ENCODE measurements at regions not wholly inside any gene's neighbourhood (a gene's known extent, or its start where the extent isn't known, plus 50 kb on each side); places are given as distances from the start of the nearest gene placed in this dataset.

DNA sequence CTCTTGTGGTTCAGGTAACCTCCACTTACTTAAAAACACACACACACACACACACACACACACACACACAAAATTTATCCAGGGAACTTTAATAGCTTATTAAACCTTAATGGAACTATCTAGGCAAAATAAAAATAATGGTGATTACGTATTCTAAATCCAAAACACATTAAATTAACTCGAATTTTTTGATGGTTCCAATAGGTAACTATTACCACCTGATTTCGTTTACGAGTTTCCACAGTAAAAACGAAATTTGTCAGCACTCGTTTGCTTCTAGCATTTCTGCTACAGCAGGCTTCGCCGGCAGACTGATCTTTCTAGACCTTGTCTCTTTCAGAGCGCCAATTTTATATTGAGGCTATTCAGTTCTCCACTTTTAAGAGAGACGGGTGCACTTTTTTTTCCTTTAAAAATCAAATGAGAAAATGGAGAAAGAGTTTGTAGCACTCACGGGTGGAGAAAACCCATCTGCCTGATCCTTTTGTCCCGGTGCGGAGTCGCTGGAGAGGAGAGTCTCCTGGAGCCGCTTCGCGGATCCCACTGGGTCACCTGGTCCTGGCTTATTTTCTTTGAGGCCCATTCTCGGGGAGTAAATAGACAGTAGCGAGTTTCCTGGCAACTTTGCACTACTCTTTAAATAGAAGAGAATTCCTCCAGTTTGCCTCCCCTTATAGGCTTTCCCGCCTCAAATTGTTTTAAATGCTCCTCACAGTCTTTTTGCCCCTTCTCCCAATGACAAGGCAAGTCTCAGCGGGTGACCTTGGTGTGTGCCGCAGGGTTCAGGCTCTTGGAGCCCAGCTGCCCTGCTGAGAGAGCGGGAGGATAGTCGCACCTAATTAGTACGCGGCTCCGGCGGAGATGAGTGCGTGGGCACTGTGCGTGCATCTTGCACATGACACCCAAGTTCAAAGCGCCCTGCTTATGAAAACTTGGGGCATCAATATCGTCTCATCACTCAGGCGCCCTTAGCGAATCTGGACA, 117.0 kb downstream of the KCNRG start:
- Histone ChIP-seq H3K79me1 (ENCODE audit: insufficient read depth, low read depth, low read length, poor library complexity, severe bottlenecking) (no peaks in the 10 kb centered on the region), H2BK5ac (ENCODE audit: insufficient read length, low read length) (no peak overlapping the region), H4K5ac (ENCODE audit: insufficient read length, low read depth, low read length) (no peak overlapping the region), H2BK15ac (ENCODE audit: low read depth, low read length) (no peak overlapping the region), H3K9me3 (ENCODE audit: control insufficient read depth, low read depth, low read length) (no peaks in the 10 kb centered on the region), H3K9ac (ENCODE audit: extremely low read depth, insufficient read length, low read length) (no peak overlapping the region), H3K4me1 (ENCODE audit: insufficient read depth, low read length) (no peaks in the 10 kb centered on the region; the same call in 1 of the 2 replicates), H2BK20ac (ENCODE audit: low read depth, low read length, poor library complexity, severe bottlenecking) (no peak overlapping the region), H3K18ac (ENCODE audit: insufficient read length, low read depth, low read length) (no peak overlapping the region), H3K56ac (ENCODE audit: insufficient read length, low read depth, low read length) (no peak overlapping the region), H3K4me2 (ENCODE audit: insufficient read depth, insufficient read length, low read length) (peak overlapping the region; percentile 23), H2BK12ac (ENCODE audit: insufficient read length, low read depth, low read length) (no peak overlapping the region), H3K79me2 (ENCODE audit: insufficient read depth, low read length) (no peaks in the 10 kb centered on the region), H3K23me2 (ENCODE audit: insufficient read length, low read depth, low read length, poor library complexity, severe bottlenecking) (peaks cover 35% of the 10 kb centered on the region), H2AK5ac (ENCODE audit: insufficient read length, low read length) (no peak overlapping the region), H3K27ac (ENCODE audit: insufficient read length, low read depth, low read length) (no peak overlapping the region), H2AFZ (ENCODE audit: low read length) (no peak overlapping the region), H4K20me1 (ENCODE audit: control insufficient read depth, insufficient read depth, insufficient read length) (no peaks in the 10 kb centered on the region), H2BK120ac (ENCODE audit: low read depth, low read length, poor library complexity, severe bottlenecking) (no peak overlapping the region), H3K4ac (ENCODE audit: low read depth, low read length) (no peak overlapping the region), H3K27me3 (ENCODE audit: insufficient read depth, low read length) (peaks cover 74% of the 10 kb centered on the region), H3K14ac (ENCODE audit: insufficient read depth, low read length) (no peak overlapping the region), H3K23ac (ENCODE audit: insufficient read length, low read depth, low read length) (no peak overlapping the region), H4K91ac (ENCODE audit: insufficient read length, low read depth, low read length) (no peak overlapping the region), H4K8ac (replicated peaks; ENCODE audit: insufficient read length, low read depth, low read length) (no peak overlapping the region), H3T11ph (ENCODE audit: low read length) (no peak overlapping the region)
- DNase-seq: peak; percentile 57
- Mint-ChIP-seq H3K27me3 (ENCODE audit: low read depth) (peaks cover 100% of the 10 kb centered on the region), H3K4me1 (peaks cover 44 to 53% of the 10 kb centered on the region in 2 experiments), H3K36me3 (ENCODE audit: insufficient read depth in 1 of 3, low read depth in 3 of 3) (no peaks in the 10 kb centered on the region), H3K4me3 (peak overlapping the region; percentile 19 to 76; a peak in 4 of 5 replicates), H3K27ac (no peak overlapping the region; a peak in 2 of 7 replicates), H3K9me3 (peaks cover 0 to 6% of the 10 kb centered on the region in 2 experiments; a peak in 3 of 5 replicates)
- no CpG with 5 or more reads among the region's 34 CpGs for WGBS (ENCODE audit: extremely low coverage, insufficient read length, low lambda C conversion rate)
- TF ChIP-seq, protein P1, sequence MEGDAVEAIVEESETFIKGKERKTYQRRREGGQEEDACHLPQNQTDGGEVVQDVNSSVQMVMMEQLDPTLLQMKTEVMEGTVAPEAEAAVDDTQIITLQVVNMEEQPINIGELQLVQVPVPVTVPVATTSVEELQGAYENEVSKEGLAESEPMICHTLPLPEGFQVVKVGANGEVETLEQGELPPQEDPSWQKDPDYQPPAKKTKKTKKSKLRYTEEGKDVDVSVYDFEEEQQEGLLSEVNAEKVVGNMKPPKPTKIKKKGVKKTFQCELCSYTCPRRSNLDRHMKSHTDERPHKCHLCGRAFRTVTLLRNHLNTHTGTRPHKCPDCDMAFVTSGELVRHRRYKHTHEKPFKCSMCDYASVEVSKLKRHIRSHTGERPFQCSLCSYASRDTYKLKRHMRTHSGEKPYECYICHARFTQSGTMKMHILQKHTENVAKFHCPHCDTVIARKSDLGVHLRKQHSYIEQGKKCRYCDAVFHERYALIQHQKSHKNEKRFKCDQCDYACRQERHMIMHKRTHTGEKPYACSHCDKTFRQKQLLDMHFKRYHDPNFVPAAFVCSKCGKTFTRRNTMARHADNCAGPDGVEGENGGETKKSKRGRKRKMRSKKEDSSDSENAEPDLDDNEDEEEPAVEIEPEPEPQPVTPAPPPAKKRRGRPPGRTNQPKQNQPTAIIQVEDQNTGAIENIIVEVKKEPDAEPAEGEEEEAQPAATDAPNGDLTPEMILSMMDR (conservative IDR thresholded peaks at IDR 0.05): no peak

Data from H9 (cell line).